GM19324 (cell line): ENCODE measurements at regions not wholly inside any gene's neighbourhood (a gene's known extent, or its start where the extent isn't known, plus 50 kb on each side); places are given as distances from the start of the nearest gene placed in this dataset.

Source experiments
- ATAC-seq: cut with Tn5 transposase; IDR thresholded peaks from one replicate; pipeline ENCODE4 v1.9.1; 2021; ENCODE audit warnings: mild to moderate bottlenecking, moderate library complexity; ENCODE audit not compliant: unreplicated experiment, low FRiP score

GRCh38 chr16:87051526-87052320, 265.5 kb downstream of the C16orf95 start:
- no peak for ATAC-seq

- ATAC-seq = no peak
These were observed 264.7 kb downstream of the C16orf95 start for GRCh38 chr16:87052506-87052905.

GRCh38 chr16:87053016-87053982, 263.9 kb downstream of the C16orf95 start:
- no peak for ATAC-seq

- no peak for ATAC-seq
These were observed 263.0 kb downstream of the C16orf95 start for GRCh38 chr16:87054154-87054553.

- no peak for ATAC-seq
These were observed 262.3 kb downstream of the C16orf95 start for GRCh38 chr16:87054856-87055255.

- ATAC-seq = no peak
These were observed 261.1 kb downstream of the C16orf95 start for GRCh38 chr16:87056083-87056482.

GRCh38 chr16:87056551-87056950, 260.6 kb downstream of the C16orf95 start:
- ATAC-seq = no peak

GRCh38 chr16:87057211-87057881, 259.8 kb downstream of the C16orf95 start:
- ATAC-seq = no peak

- ATAC-seq = no peak
These were observed 259.1 kb downstream of the C16orf95 start for GRCh38 chr16:87057951-87058560.

- no peak for ATAC-seq
These were observed 258.4 kb downstream of the C16orf95 start for GRCh38 chr16:87058728-87059250.

GRCh38 chr16:87060034-87060986, 256.9 kb downstream of the C16orf95 start:
- ATAC-seq = no peak

GRCh38 chr16:87061243-87061920, 255.8 kb downstream of the C16orf95 start:
- no peak for ATAC-seq

GRCh38 chr16:87062569-87063442, 254.4 kb downstream of the C16orf95 start:
- no peak for ATAC-seq

- no peak for ATAC-seq
These were observed 253.6 kb downstream of the C16orf95 start for GRCh38 chr16:87063543-87063942.

- ATAC-seq = no peak
These were observed 252.3 kb downstream of the C16orf95 start for GRCh38 chr16:87064731-87065445.

GRCh38 chr16:87065446-87066132, 251.6 kb downstream of the C16orf95 start:
- no peak for ATAC-seq
